ENCODE measurements at regions not wholly inside any gene's neighbourhood (a gene's known extent, or its start where the extent isn't known, plus 50 kb on each side); places are given as distances from the start of the nearest gene placed in this dataset.

DNA sequence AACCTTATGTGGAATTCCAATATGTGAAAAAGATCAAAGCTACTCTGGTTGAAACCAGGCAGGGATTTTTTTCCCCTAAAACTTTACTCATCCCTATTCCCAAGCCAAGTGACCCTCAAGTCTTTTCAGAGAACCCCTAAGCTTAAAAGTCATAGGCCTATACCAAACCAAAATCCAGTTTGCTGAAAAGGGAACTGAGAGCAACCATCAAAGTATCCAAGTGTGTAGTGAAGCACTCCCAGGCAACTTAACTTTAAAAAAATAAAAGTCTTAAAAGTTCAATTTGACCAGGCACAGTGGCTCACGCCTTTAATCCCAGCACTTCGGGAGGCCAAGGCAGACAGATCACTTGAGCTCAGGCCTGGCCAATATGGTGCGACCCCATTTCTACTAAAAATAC is 101.2 kb upstream of the DAAM1 start:
- ChIA-PET CTCF (ENCODE audit: partially characterized antibody) (interaction anchor here (0.6 to 1.0 kb wide), 4 partner anchors 10 to 503 kb away, joined by 3 to 4 read pairs (median 3); no protein-coding TSS in a partner anchor), POLR2A (ENCODE audit: partially characterized antibody) (no interaction called here)
- TF ChIP-seq POLR2A (IDR thresholded peaks at IDR 0.05; ENCODE audit: control extremely low read depth in 1 of 2, low read depth in 2 of 2, low read length in 2 of 2) (no peak), PHF8 (conservative IDR thresholded peaks at IDR 0.05; ENCODE audit: low read depth, low read length) (no peak)
- TF ChIP-seq, protein P1, sequence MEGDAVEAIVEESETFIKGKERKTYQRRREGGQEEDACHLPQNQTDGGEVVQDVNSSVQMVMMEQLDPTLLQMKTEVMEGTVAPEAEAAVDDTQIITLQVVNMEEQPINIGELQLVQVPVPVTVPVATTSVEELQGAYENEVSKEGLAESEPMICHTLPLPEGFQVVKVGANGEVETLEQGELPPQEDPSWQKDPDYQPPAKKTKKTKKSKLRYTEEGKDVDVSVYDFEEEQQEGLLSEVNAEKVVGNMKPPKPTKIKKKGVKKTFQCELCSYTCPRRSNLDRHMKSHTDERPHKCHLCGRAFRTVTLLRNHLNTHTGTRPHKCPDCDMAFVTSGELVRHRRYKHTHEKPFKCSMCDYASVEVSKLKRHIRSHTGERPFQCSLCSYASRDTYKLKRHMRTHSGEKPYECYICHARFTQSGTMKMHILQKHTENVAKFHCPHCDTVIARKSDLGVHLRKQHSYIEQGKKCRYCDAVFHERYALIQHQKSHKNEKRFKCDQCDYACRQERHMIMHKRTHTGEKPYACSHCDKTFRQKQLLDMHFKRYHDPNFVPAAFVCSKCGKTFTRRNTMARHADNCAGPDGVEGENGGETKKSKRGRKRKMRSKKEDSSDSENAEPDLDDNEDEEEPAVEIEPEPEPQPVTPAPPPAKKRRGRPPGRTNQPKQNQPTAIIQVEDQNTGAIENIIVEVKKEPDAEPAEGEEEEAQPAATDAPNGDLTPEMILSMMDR (IDR thresholded peaks at IDR 0.05; ENCODE audit: control extremely low read depth in 1 of 3, insufficient read depth in 1 of 3, low read depth in 1 of 3, low read length in 3 of 3) = no peak
- TF ChIP-seq, protein P2, sequence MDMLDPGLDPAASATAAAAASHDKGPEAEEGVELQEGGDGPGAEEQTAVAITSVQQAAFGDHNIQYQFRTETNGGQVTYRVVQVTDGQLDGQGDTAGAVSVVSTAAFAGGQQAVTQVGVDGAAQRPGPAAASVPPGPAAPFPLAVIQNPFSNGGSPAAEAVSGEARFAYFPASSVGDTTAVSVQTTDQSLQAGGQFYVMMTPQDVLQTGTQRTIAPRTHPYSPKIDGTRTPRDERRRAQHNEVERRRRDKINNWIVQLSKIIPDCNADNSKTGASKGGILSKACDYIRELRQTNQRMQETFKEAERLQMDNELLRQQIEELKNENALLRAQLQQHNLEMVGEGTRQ (IDR thresholded peaks at IDR 0.05; ENCODE audit: low read length) = no peak
- Histone ChIP-seq H2BK12ac (ENCODE audit: low read depth, low read length) (no peak overlapping the region), H4K20me1 (replicated peaks in 1 of 2; ENCODE audit: control insufficient read depth in 1 of 2, insufficient read depth in 2 of 2, low read length in 2 of 2) (no peaks in the 10 kb centered on the region), H3K14ac (ENCODE audit: insufficient read length) (no peak overlapping the region), H3K23me2 (ENCODE audit: low read depth, low read length) (no peaks in the 10 kb centered on the region), H4K5ac (ENCODE audit: insufficient read length, low read depth, low read length) (no peak overlapping the region), H3K18ac (ENCODE audit: extremely low read depth, low read length) (no peak overlapping the region), H3K9me3 (ENCODE audit: insufficient read depth in 2 of 2, low read depth in 1 of 2, low read length in 1 of 2) (no peaks in the 10 kb centered on the region), H3K27ac (ENCODE audit: low read depth, low read length) (no peak overlapping the region), H4K91ac (replicated peaks; ENCODE audit: insufficient read length, low read length) (no peak overlapping the region), H3K4me2 (ENCODE audit: insufficient read depth in 1 of 2, low read depth in 2 of 2, low read length in 2 of 2) (no peak overlapping the region), H3K9ac (replicated peaks in 1 of 4; ENCODE audit: extremely low read depth in 1 of 4, low read depth in 3 of 4, low read length in 3 of 4) (no peak overlapping the region), H3K27me3 (replicated peaks in 1 of 4; ENCODE audit: control insufficient read depth in 3 of 4, extremely low read depth in 1 of 4, insufficient read depth in 3 of 4, low read length in 3 of 4) (peaks cover 0 to 1% (median 0%) of the 10 kb centered on the region in 4 experiments; a peak in 1 of 7 replicates), H2AFZ (ENCODE audit: low read length) (no peak overlapping the region), H3K56ac (replicated peaks; ENCODE audit: insufficient read length, low read depth, low read length) (no peak overlapping the region), H3K23ac (ENCODE audit: insufficient read length) (no peak overlapping the region), H2BK5ac (ENCODE audit: low read depth, low read length) (no peak overlapping the region), H3K4me3 (ENCODE audit: extremely low read depth in 1 of 4, insufficient read depth in 2 of 4, low read depth in 3 of 4, low read length in 4 of 4) (no peak overlapping the region), H2BK20ac (ENCODE audit: low read length) (no peak overlapping the region), H3K36me3 (ENCODE audit: control insufficient read depth in 2 of 4, insufficient read depth in 4 of 4, low read length in 3 of 4) (no peaks in the 10 kb centered on the region), H2AK5ac (ENCODE audit: low read depth, low read length) (no peak overlapping the region), H4K8ac (ENCODE audit: extremely low read depth, insufficient read depth, low read length) (no peak overlapping the region), H3K79me2 (ENCODE audit: control insufficient read depth in 1 of 2, insufficient read depth in 2 of 2, low read length in 2 of 2) (no peaks in the 10 kb centered on the region), H3K4me1 (replicated peaks in 1 of 4; ENCODE audit: control insufficient read depth in 3 of 4, insufficient read depth in 4 of 4, low read length in 3 of 4) (no peaks in the 10 kb centered on the region), H2BK120ac (replicated peaks; ENCODE audit: low read depth, low read length) (no peak overlapping the region), H2BK15ac (ENCODE audit: low read length) (no peak overlapping the region), H3K4ac (replicated peaks; ENCODE audit: insufficient read length, low read depth, low read length) (no peak overlapping the region), H3K79me1 (ENCODE audit: low read depth, low read length) (no peaks in the 10 kb centered on the region)
- FAIRE-seq (no peak), DNase-seq (ENCODE audit: low read depth in 1 of 2, low spot score in 2 of 2) (no peak)
- WGBS, 2 experiments (ENCODE audit: extremely low coverage in 1 of 2, insufficient coverage in 1 of 2, insufficient read length in 1 of 2, insufficient replicate concordance in 2 of 2, low coverage in 1 of 2, low lambda C conversion rate in 2 of 2, missing lambda C conversion rate in 1 of 2) = 84% methylated on average over 3 of the region's 3 CpGs; no CpG with 5 or more reads in 1 of the 2 experiments
